ENCODE measurements at regions not wholly inside any gene's neighbourhood (a gene's known extent, or its start where the extent isn't known, plus 50 kb on each side); places are given as distances from the start of the nearest gene placed in this dataset.
"Not testable (repeated sequence)": the region's sequence is repeated elsewhere in the genome, so short reads cannot be mapped to it uniquely, and the experiment has no call there.

- no peak for DNase-seq
Measured at GRCh38 chr11:129503646-129504045, 128.0 kb downstream of the BARX2 start.

- DNase-seq: no peak
Measured at GRCh38 chr11:129505266-129505665, 129.6 kb downstream of the BARX2 start.

- no peak for DNase-seq
Measured at GRCh38 chr11:129508163-129508562, 132.5 kb downstream of the BARX2 start.

- DNase-seq: no peak
Measured at GRCh38 chr11:129528296-129528695, 152.6 kb downstream of the BARX2 start.

- DNase-seq: no peak
Measured at GRCh38 chr11:129530154-129530895, 154.7 kb downstream of the BARX2 start.

- no peak for DNase-seq
Measured at GRCh38 chr11:129533395-129533794, 157.7 kb downstream of the BARX2 start.

- DNase-seq: no peak
Measured at GRCh38 chr11:129536338-129536737, 160.7 kb downstream of the BARX2 start.

GRCh38 chr11:129538323-129538722, 162.7 kb downstream of the BARX2 start:
- no peak for DNase-seq

- no peak for DNase-seq
Measured at GRCh38 chr11:129543515-129544290, 168.1 kb downstream of the BARX2 start.

- DNase-seq: no peak
Measured at GRCh38 chr11:129544691-129545090, 169.0 kb downstream of the BARX2 start.

GRCh38 chr11:129546266-129546665, 170.6 kb downstream of the BARX2 start:
- DNase-seq: no peak

- no peak for DNase-seq
Measured at GRCh38 chr11:129557421-129557820, 181.8 kb downstream of the BARX2 start.

GRCh38 chr11:129569007-129569406, 193.4 kb downstream of the BARX2 start:
- DNase-seq: no peak

- DNase-seq: not testable (repeated sequence)
Measured at GRCh38 chr11:129572667-129573066, 197.0 kb downstream of the BARX2 start.

GRCh38 chr11:129573161-129573560, 197.5 kb downstream of the BARX2 start:
- no peak for DNase-seq

- peak; percentile 2 to 3 for DNase-seq
Measured at GRCh38 chr11:129574431-129574830, 198.8 kb downstream of the BARX2 start.

GRCh38 chr11:129576652-129577051, 201.0 kb downstream of the BARX2 start:
- DNase-seq: no peak

GRCh38 chr11:129578006-129578405, 202.4 kb downstream of the BARX2 start:
- DNase-seq: no peak

GRCh38 chr11:129580278-129580677, 204.6 kb downstream of the BARX2 start:
- no peak for DNase-seq

- no peak for DNase-seq
Measured at GRCh38 chr11:129584316-129584715, 208.7 kb downstream of the BARX2 start.

- no peak for DNase-seq
Measured at GRCh38 chr11:129589190-129589860, 213.7 kb downstream of the BARX2 start.

- DNase-seq: no peak
Measured at GRCh38 chr11:129590030-129590752, 214.5 kb downstream of the BARX2 start.

Measured in Kasumi-1 (cell line).